Activated gamma-delta T cell treated with Interleukin-2 at 50 U/mL for 16 hours (primary cell): ENCODE measurements at regions not wholly inside any gene's neighbourhood (a gene's known extent, or its start where the extent isn't known, plus 50 kb on each side); places are given as distances from the start of the nearest gene placed in this dataset.
"Not testable (repeated sequence)": the region's sequence is repeated elsewhere in the genome, so short reads cannot be mapped to it uniquely, and the experiment has no call there.

Source experiments
- DNase-seq: peaks from one replicate; pipeline ENCODE4 v3.0.0-alpha.2; 2020

DNA sequence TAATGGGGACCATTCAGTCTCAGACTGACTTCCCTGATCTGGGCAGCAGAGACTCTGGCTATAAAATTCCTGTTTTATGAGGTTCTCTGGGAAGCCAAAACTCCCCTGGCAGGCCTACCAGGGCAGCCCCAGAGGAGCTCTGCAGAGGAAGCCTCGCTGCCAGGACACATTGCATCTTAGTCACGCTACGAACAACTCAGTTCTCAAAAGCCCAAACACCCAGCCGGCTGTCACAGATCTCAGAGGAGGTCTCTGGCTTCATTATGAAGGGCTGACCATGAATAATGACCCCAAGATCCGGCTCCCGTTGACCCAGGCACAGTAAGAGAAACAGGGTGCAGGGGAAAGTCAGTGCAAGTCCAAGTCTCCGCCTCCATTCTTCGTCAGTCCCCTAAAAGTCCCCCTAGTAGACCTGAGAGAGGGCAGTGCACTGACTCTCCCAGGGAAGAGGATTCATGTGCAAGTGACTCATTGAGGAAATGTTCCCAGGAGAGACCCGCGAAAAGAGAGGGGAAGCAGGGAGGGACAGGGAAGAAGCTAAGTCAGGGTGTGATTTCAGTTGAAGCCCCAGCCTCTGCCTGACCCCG lies 212.3 kb downstream of the CYP26B1 start:
- DNase-seq, result no peak

- no peak for DNase-seq
Observed at GRCh38 chr2:71934595-71935261, 212.9 kb downstream of the CYP26B1 start.

- no peak for DNase-seq
Observed at GRCh38 chr2:71934320-71934593, 213.4 kb downstream of the CYP26B1 start.

- no peak for DNase-seq
Observed at GRCh38 chr2:71933467-71934319, 214.0 kb downstream of the CYP26B1 start.

DNA sequence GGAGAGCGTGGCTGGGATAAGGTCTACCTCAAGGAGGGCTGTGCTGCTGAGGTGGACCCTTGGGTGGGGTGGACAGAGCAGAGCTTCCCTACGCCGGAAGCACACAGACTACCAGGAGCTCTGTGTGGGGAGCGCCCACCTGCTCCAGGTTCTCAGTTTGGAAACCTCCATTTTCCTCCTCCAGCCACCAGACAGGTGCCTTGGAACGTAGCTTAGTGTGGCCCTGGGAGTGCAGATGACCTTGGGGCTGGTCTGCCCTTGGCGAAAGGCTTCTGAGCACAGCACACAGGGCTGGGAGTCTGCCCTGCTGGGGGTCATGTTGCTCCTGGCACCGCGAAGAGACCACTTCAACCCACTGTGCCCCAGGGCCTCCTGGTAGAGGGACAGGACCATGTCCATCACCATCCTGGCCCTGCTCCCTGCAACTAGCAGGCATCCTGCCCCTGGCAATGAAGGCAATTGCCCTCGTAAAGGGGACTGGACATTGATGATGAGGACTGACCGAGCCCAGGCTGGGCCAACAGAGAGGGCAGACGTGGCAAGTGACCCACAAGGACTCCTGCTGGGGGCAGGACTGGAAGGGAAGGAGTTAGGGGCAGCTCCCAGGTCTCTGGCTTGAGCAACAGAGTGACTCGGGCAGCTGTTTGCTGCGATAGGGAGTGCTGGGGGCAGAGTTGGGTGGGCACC lies 214.7 kb downstream of the CYP26B1 start:
- no peak for DNase-seq

DNA sequence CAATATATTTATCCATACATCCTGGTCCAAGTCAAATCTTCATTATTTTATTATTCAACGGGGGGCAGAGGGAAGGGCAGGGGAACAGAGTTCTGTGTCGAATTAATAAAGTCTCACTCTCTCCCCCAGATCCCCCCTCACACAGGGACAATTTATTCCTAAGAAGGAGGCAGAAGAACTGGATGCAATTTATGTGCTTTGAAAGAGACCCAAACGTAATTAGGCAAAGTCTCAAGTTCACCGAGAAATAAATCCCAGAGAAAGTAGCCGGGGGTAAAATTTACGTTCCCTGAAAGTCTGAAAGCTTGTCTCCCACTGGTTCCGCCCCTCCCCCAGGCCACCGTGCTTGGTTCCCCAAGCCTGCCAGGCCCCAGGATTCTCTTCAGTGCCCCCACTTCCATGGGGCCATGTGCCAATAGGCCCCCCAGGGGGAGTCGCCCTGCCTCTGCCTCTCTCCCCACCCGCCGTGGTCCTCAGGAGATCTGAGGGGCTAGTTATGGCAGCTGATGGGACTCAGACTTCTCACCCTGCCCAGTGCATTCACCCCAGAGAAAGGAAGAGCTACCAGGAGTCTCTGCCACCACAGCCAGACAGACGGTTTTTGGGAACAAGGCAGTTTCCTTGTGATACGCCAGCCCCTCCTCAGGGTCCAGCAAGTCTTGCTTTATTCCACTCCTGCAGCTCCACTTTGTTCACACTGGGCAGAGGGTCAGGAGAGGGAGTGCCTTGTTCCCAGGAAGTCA lies 215.5 kb downstream of the CYP26B1 start:
- DNase-seq, result no peak

GRCh38 chr2:71930049-71930681 lies 217.5 kb downstream of the CYP26B1 start:
- no peak for DNase-seq

GRCh38 chr2:71929482-71929772 lies 218.2 kb downstream of the CYP26B1 start:
- no peak for DNase-seq

- DNase-seq, result no peak
Observed at GRCh38 chr2:71928734-71929481, 218.8 kb downstream of the CYP26B1 start.

- no peak for DNase-seq
Observed at GRCh38 chr2:71927757-71928715, 219.6 kb downstream of the CYP26B1 start.

DNA sequence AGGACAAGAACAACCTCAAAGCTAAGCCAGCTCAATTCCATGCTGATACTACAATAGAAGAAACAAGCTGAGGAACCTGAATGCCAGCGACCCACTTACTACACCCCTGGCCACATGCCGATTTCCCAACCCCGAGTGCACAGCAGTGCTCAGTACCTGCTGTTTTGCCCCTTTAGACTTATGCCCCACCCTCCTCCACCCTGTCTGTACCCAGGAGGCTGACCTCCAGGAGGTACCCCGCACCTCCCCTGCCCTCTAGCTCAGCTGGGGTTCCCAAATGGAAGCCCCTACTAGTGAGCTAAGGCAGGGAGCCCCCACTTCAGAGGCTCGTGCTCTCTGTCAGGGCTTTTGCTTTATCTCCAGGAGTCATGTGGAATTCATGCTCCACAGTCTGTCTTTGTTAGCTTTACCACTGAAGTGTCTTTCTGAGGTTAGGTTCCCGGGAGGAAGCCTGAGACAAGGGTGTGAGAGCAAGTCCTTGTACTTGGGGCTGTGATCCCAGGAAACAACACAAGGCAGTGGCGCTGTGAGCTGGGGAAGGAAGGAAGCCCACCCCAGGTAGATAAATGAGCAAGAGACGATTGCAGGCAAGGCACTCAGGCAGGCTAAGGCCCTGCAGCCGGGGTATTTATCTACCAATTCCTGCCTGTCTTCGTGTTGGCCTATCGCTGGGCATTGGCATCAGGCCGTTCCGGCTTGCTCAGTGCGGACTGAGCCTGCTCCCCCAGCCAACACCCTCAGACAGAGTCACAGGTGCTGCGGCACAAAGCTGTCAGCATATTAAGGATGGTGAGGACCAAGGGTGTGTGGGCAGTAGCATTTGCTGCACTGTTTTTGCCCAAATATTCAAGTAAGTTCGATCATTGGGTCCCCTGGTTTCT lies 220.5 kb downstream of the CYP26B1 start:
- DNase-seq, result no peak

DNA sequence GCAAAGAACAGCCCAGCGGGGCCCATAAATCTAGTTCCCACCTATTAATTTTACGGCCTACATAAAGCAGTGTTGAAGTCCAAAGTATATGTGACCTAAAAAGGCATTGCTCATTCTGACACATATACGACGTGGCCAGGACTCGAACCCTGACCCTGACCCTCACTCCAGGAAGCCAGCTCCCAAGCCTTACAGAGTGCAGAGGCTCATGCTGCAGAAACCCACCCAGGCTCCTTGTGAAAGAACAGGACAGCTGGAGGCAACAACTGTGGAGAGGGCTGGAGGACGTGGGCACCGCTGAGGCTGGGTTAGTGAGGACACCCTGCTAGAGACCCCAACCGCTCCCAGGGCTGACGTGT lies 221.6 kb downstream of the CYP26B1 start:
- DNase-seq, result no peak

DNA sequence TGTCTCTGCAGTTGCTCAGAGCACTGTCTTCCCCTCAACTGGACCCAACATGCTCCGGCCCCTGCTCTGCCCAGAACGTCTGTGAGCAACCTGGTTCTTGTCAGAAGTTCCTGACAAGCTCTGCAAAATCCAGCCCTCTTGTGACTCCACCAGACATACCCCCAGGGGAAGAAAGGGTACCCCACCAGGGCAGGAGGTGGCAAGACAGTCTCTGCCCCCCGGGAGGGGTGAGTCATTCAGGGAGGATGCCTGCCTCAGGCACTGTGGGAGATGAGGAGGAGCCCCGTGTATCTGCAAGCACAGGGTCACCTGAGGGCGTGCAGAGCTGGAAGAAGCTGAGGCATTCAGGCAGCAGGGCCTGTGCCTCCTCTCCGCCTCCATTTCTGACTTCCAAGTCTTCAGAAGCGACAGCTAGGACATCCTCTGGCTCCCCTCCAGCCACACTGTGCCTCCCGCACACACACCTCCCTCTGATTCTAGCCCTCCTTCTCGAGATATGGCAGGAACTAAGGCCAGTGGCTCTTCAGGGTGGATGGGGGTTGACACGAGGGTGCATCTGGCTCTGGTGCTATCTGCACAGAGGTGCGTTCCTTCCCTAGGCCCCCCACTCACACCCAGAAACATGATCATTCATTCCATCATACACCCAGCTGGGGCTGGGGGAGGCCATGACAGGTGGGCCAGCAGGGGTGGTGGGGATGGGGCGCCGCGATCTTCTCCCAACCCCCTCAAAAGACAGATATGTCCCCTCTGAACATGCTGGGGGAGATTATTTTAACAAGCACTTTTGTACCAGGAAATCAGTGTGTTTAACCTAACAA lies 222.2 kb downstream of the CYP26B1 start:
- DNase-seq, result no peak

GRCh38 chr2:71923887-71924533 lies 223.7 kb downstream of the CYP26B1 start:
- peak; percentile 37 for DNase-seq

GRCh38 chr2:71923143-71923525 lies 224.5 kb downstream of the CYP26B1 start:
- no peak for DNase-seq

DNA sequence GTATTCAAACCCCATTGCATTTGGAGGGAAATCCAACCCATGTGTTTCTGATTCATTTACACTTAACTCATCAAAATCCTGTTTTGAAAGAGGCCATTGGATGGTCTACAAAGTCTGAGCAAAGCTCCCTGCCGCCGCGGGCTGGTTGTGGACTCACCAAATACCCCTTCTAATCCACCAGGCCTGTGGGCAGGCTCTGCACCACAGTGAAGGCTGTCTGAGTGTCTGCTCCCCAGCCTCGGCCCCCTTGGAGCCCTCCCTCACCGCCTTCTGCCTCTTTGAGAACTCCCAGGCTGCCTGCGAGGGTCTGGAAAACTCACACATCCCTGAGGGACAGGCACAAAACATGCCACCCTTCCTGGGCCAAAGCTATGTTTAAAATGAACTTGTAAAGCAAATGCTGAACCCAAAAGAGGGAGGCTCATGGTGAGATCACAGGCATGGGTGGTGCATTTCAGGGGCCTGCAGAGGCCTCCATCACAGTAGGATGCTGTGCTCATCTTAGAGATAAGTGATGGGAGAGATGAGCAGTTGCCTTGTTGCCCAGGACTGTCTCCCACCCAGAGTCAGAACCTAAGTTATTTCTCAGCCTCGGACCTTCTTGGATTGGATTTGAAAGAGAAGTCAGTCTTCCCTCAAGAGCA lies 225.0 kb downstream of the CYP26B1 start:
- no peak for DNase-seq

DNA sequence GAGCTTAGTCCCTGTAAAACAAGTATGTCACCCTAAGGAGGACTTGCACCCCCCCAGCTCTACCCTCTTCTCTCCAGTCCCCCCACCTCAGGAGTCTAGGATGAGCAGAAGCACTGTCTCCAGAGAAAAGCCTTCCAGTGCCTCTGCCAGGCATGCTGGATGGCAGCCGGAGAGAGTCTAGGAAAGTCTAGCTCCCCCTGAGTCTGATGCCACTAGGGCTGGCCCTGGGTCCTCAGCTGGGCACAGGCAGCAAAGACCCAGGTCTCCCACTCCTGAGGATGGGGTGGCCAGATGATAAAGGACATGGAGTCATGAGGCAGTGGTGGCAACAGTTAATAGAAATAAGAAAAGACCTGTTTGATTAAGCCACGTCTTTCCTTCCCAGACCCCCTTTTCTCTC lies 225.6 kb downstream of the CYP26B1 start:
- no peak for DNase-seq

DNA sequence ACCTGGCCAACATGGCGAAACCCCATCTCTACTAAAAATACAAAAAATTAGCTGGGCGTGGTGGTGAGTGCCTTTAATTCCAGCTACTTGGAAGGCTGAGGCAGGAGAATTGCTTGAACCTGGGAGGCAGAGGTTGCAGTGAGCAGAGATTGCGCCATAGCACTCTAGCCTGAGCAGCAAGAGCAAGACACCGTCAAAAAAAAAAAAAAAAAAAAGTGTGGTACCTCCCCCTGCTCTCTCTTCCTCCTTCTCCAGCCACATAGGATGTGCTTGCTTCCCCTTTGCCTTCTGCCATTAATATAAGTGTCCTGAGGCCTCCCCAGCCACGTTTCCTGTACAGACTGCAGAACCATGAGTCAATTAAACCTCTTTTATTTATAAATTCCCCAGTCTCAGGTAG lies 226.8 kb downstream of the CYP26B1 start:
- not testable (repeated sequence) for DNase-seq
